GM10248 (cell line): ENCODE measurements at regions not wholly inside any gene's neighbourhood (a gene's known extent, or its start where the extent isn't known, plus 50 kb on each side); places are given as distances from the start of the nearest gene placed in this dataset.

ENCODE experiments used
- CTCF ChIA-PET: fragments of 300-600 bp; sonication (Branson Sonifier 250); formaldehyde crosslinking; extraction: SDS; loops from one replicate; lab custom pipeline; 2021; ENCODE audit warnings: antibody characterized with exemption; lab: Yijun Ruan, JAX
- POLR2A ChIA-PET: fragments of 350-650 bp; sonication (Branson Sonifier 250); formaldehyde crosslinking; extraction: SDS; loops from one replicate; lab custom pipeline; 2020; ENCODE audit warnings: antibody characterized with exemption; lab: Yijun Ruan, JAX
- DNase-seq: peaks from one replicate; pipeline ENCODE4 v3.0.0; 2012; ENCODE audit errors: extremely low spot score
- TF ChIP-seq, protein P1 (sequence below): IDR thresholded peaks from 2 replicates; pipeline ENCODE4 v1.5.1; 2012; ENCODE audit warnings: mild to moderate bottlenecking, low read depth; ENCODE audit errors: extremely low read depth, missing control alignments, control extremely low read depth

- POLR2A ChIA-PET = no interaction called here
- no peak for DNase-seq
- TF ChIP-seq, protein P1, sequence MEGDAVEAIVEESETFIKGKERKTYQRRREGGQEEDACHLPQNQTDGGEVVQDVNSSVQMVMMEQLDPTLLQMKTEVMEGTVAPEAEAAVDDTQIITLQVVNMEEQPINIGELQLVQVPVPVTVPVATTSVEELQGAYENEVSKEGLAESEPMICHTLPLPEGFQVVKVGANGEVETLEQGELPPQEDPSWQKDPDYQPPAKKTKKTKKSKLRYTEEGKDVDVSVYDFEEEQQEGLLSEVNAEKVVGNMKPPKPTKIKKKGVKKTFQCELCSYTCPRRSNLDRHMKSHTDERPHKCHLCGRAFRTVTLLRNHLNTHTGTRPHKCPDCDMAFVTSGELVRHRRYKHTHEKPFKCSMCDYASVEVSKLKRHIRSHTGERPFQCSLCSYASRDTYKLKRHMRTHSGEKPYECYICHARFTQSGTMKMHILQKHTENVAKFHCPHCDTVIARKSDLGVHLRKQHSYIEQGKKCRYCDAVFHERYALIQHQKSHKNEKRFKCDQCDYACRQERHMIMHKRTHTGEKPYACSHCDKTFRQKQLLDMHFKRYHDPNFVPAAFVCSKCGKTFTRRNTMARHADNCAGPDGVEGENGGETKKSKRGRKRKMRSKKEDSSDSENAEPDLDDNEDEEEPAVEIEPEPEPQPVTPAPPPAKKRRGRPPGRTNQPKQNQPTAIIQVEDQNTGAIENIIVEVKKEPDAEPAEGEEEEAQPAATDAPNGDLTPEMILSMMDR = no peak
- CTCF ChIA-PET = no interaction called here
Measured at GRCh38 chr6:23269436-23269835, 700.1 kb downstream of the HDGFL1 start.

GRCh38 chr6:23272536-23272935, 703.2 kb downstream of the HDGFL1 start:
- ChIA-PET POLR2A (no interaction called here), CTCF (no interaction called here)
- TF ChIP-seq, protein P1 = no peak
- no peak for DNase-seq

- TF ChIP-seq, protein P1 = no peak
- no peak for DNase-seq
- ChIA-PET CTCF (no interaction called here), POLR2A (no interaction called here)
Measured at GRCh38 chr6:23277521-23278179, 708.3 kb downstream of the HDGFL1 start.

- TF ChIP-seq, protein P1 = no peak
- CTCF ChIA-PET = no interaction called here
- no peak for DNase-seq
- POLR2A ChIA-PET = no interaction called here
Measured at GRCh38 chr6:23278180-23278532, 708.8 kb downstream of the HDGFL1 start.

GRCh38 chr6:23280437-23280836, 711.1 kb downstream of the HDGFL1 start:
- CTCF ChIA-PET = no interaction called here
- no peak for DNase-seq
- POLR2A ChIA-PET = no interaction called here
- TF ChIP-seq, protein P1 = no peak

- TF ChIP-seq, protein P1 = no peak
- POLR2A ChIA-PET = no interaction called here
- CTCF ChIA-PET = no interaction called here
- DNase-seq = no peak
Measured at GRCh38 chr6:23282252-23283021, 713.1 kb downstream of the HDGFL1 start.
